SKM-1 treated with dmso at 0.1 percent for 144 hours (cell line): ENCODE measurements at regions not wholly inside any gene's neighbourhood (a gene's known extent, or its start where the extent isn't known, plus 50 kb on each side); places are given as distances from the start of the nearest gene placed in this dataset.

ENCODE experiments used
- DNase-seq: peaks from one replicate; lab custom pipeline; 2025; ENCODE audit not compliant: unreplicated experiment; lab: John Stamatoyannopoulos, UW

DNA sequence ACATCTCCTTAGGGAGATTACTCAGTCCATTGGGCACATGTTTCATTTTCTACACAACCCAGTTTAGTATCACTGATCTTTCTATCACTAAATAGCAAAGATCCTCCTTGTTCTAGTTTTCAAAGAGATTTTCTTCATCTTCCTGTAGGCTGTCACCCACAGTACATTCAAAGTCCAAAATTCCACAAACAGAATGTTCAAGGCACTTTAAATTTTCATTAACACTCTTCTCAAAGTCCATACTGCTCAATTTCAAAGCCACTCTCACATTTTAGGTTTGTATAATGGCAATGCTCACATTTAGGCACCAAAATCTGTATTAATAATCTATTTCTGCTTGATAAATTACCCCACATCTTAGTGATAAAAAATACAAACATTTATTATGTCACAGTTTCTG lies 152.8 kb downstream of the FSIP2 start:
- no peak for DNase-seq

DNA sequence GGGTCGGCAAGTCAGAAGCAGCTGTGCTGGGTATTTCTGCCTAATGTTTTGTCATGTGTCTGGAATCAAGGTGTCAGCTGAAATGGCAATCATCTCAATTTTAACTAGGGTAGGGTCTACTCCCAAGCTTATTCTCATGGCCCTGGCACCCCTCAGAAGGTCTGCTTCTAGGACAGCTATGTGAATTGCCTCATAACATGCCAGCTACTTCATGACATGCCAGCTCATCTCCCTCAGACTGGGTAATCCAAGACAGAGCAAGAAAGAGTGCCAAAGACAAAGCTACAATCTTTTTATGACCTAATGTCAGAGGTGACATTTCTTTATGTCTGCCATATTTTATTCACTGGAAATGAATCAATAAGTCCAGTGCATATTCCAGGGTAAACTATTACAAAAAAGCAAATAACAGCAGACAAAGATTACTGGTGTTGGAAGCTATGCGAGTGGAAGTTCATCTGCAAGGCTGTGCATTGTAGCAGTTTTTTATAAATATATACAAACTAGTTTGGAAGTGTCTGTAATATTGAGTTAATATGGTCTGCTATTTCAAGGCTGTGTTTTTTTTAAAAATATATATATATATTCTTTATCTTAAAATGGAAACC lies 153.3 kb downstream of the FSIP2 start:
- no peak for DNase-seq

DNA sequence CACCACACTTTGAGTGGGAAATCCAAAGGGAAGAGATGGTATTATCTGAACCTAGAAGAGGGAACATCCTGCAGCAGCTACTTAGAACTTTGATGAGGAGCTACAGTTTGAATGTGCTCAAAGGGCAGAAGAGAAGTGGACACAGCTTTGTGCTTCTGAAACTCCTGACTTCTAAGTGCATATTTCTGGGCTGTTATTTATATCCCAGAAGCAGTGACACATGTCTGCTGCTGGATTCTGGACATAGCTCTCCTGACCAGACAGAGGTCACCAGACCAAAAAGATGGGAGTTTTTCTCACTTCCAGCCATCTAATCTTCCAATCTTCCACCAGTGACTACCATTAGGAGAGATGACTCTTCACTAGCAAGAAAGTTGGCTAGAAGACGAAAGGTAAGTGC lies 153.9 kb downstream of the FSIP2 start:
- no peak for DNase-seq

GRCh38 chr2:185894223-185894622 lies 155.6 kb downstream of the FSIP2 start:
- DNase-seq = no peak

DNA sequence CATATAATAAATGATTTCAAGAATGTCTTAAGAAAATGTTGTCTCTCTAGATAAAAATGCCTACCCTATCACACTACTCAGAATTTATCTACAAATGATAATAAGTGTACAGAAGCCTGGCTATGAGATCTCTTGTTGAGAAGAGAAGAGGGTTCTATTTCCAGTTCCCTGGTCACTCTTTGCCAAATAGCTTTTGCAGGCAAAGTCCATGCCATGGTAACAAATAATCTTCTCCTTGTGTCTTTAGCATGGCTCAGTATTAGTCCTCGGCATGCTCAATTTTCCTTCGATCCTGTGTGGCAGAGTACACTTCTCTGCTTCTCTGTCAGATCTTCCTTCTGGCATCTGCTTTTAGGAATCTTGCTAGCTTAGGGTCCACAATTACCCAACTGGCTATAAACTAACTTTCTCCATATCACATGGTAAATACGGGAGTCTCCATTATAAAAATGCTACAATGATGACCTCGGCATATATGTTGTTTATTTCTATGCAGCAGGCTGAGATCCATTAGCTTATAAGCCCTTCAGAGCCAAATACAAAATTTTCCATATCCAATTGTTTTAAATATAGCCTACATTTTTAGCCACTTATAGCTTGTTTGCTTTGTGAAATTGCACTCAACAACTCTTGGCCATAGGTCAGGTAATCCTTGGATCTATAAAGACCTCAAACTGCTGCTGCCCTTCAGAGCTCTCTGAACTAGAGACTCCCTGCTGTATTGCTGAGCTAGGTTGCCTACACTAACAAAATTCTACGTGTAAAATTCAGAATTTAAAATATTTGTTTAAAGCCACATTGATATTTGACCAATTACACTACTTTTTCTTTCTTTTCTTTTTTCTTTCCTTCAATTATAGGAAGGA lies 157.5 kb downstream of the FSIP2 start:
- no peak for DNase-seq

DNA sequence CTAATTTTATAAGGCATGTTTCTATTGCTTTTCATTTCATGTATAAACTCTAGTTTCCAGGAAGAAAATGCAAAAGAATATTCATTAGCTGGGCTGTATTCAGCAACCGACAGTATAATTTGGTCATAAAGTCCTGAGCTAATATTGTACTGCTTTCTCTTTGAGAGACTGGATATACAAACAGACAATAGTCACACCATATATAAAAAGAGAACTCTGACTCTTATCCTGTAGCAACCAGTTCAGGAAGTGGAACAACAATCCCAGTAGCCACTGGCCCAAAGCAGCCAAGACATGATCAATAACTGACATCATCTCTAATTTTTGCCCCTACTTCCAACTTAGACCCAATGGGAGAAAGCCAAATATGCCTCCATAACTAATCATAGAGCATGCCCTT lies 160.8 kb downstream of the FSIP2 start:
- no peak for DNase-seq

GRCh38 chr2:185919155-185919554 lies 180.6 kb downstream of the FSIP2 start:
- DNase-seq = no peak

DNA sequence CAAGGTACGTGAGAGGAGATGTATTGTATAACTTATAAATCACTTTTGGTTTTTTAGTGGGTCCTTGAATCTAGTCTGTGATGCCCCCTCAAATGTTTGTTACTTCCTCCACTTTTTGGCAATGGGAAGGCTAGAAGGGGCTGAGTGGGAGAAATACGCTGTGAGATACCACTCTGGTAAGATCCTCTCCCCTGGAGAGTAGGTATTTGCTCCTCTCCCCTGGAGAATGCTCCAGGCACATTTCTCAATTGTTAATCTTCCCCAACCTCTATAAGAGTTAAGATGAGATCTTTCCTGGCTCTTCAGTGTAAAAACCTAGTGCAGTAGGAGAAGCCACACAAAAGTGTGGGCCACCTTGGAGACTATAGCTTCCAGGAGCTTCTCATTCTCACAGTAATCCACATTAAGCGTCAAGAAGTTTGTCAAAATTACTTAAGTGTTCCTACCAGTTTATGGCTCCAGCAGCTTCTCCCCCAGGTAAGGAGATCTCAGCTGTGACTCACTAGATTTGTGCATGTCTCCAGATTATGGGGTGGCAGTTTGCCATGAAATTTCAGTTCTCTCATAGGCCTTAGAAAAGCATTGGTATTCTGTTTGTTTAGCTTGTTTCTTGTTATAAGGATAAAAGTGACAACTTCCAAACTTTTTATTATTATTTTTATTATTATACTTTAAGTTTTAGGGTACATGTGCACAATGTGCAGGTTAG lies 182.6 kb downstream of the FSIP2 start:
- DNase-seq = no peak

- no peak for DNase-seq
Measured at GRCh38 chr2:185934232-185934631, 195.6 kb downstream of the FSIP2 start.

DNA sequence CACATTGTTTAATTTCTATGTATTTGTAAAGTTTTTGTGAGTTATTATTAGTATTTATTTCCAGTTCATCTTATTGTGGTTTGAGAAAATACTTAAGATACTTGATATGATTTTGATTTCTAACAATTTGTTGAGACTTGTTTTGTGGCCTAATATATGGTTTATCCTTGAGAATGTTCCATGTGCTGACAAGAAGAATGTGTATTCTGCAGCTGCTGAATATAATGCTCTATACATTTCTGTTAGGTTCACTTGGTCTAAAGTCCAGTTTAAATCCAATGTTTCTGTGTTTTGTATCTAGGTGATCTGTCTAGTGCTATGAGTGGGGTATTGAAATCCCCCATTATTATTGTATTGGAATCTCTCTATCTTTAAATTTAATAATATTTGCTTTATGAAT lies 201.3 kb downstream of the FSIP2 start:
- no peak for DNase-seq

GRCh38 chr2:185942855-185943254 lies 204.3 kb downstream of the FSIP2 start:
- no peak for DNase-seq

DNA sequence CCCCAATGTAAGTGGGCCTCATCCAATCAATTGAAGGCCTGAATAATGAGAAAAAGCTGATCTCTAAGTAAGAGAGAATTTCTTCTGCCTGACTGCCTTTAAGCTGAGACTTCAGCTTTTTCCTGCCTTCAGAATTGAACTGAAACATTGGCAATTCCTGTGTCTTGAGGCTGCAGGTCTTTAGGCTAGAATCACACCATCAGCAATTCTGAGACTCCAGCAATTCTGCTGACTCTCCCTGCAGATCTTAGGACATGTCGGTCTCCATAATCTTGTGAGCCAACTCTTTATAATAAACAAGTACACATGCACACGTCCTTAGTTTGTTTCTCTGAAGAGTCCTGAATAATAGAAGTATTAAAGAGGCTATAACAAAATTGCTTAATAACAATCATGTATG lies 209.1 kb downstream of the FSIP2 start:
- DNase-seq = no peak

- DNase-seq = no peak
Measured at GRCh38 chr2:185952100-185952499, 213.5 kb downstream of the FSIP2 start.

DNA sequence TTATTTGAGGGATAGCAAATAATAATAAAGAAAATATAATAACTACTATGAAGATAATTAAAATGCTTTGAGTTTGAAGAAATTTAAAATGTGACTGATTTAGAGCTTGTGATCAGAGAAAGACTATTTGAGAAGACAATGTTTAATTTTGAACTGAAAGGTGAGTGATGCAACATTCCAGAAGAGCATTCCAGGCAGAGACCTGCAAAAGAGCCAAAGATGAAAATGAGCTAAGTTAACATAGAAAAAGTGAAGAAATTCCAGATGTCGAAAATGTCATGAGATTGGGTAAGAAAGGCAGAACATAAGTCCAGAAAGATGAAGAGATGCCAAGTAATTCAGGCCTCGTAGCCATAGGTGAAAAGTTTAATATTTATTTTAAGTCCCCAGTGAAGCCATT lies 215.8 kb downstream of the FSIP2 start:
- DNase-seq = no peak

DNA sequence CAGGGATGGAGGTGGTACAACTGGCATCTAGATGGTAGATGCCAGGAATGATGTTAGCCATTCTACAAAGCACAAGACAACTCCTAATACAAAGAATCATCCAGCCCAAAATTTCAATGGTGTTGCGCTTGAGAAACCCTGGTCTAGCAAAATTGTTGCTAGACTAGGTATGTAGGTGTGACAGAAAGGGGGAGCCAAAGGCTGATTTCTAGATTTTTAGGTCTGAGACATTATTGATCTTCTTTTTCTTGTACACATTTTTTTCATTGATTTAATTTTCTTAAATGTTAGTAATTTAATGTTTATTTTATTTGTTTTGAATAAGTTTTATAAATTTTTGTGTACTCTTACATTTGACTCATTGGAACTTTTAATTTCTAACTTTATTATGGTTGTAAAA lies 216.4 kb downstream of the FSIP2 start:
- no peak for DNase-seq

DNA sequence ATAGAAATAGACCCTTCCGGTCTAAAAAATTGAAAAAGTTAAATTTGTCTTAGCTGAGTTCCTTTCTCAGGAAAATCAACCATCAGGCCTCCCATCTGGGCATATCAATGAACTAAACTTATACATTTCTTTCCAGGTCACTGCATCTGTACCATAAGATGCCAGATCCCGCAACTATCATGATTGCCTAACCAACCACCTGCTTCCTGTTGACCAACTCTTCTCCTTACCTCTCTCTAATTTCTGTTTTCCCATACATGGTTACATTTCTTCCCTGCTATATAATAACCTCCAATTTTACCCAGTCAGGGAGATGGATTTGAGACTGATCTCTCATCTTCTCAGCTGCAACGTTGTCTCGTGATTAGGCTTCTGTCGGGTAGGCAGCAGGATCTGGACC lies 228.7 kb downstream of the FSIP2 start:
- DNase-seq = no peak

DNA sequence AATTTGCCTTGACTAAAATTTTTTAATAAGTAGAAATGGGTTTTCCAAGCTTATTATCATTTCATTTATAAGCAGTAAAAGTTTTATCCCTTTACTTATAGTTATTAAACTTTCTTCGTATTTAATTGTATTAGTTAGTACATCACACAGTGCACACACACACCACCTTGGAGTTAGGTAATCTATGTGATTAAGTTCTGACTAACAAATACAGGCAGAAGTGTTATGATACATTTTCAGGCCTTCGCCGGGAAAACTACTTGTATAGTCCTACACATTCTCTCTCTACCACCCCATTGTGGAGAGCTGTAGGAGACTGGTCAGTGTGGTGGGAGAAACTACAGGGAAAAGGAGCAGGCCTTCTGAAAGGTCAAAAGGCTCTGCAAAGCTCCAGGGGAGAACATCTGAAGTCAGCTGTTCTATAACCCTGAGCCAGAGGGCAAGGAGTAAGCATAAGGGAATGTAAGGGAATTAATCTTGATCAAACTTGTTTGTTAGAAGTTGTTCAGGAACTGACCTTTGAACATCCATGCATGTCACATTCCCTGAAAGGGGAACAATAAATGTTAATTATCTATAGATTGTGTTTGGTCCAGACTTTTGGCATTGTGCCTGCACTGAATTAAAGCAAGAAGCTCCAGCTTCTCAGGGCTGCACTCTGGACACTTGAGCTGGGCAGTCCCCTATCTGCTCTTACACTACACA lies 231.7 kb downstream of the FSIP2 start:
- no peak for DNase-seq

- no peak for DNase-seq
Measured at GRCh38 chr2:185978634-185979407, 240.2 kb downstream of the FSIP2 start.

DNA sequence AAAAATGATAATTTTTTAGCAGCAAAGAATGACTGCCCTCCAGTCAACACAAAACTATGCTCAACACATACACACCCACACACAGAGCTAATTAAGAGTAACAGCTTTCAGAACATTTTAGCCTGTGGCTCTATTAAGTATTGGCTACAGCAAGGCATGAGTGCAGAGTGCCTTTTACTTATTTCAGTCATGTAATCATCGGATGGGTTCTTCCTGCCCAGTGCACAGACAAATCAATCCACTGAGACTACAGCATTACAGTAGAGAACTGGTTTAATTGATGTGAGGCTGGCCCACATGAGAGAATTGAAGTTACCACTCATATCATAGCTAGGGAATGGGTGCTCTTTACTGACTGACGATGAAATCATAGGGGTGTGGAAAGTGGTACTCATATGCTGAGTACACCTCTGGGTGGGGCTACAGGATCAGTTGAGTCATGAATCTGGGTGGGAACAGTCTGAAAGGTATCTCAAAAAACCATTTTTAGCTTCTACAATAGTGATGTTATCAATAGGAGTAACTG lies 241.0 kb downstream of the FSIP2 start:
- DNase-seq = no peak

DNA sequence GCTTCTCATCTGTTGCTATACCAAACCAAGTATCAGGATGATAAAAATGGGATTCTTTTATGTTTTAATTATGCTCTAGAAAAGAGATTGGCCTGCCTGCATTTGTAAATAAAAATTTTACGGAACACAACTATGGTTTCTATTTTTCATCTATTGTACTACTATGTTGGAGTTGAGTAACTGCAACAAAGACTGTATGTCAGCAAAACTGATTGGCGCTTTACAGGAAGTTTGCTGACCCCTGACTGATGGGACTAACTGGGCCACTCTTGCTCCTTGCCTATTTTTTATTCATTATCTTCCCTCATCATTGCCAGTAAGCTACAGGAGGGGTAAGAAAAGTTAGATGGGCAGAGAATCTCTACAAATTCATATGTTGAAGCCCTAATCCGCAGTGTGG lies 242.3 kb downstream of the FSIP2 start:
- DNase-seq = no peak

- no peak for DNase-seq
Measured at GRCh38 chr2:185984670-185985069, 246.1 kb downstream of the FSIP2 start.
